Stomach (tissue), 8 donors: ENCODE measurements at regions not wholly inside any gene's neighbourhood (a gene's known extent, or its start where the extent isn't known, plus 50 kb on each side); places are given as distances from the start of the nearest gene placed in this dataset.

Experiments
- DNase-seq, 2 donors: peaks; one replicate each; pipeline versions ENCODE4 v3.0.0 to v3.0.0-alpha.2; 2013 to 2019
- H3K27ac ChIP-seq, 5 donors: fragments of 200-600 bp in 4 of 5; sonication (generic) in 4 of 5; one replicate each; pipeline ENCODE4 v1.5.1; 2013 to 2019; ENCODE audit warnings: mild to moderate bottlenecking in 1 of 5, moderate library complexity in 1 of 5
- H3K27me3 ChIP-seq, 3 donors: fragments of 200-600 bp; sonication (generic); one replicate each; pipeline ENCODE4 v1.5.1; 2017 to 2019; ENCODE audit warnings: mixed run types in 1 of 3
- H3K36me3 ChIP-seq, 4 donors: fragments of 200-600 bp; sonication (generic); 1 replicate in 3 of 4; 2 replicates in 1 of 4; pipeline ENCODE4 v1.5.1; 2016 to 2019
- H3K4me1 ChIP-seq, 4 donors: fragments of 200-600 bp; sonication (generic); one replicate each; pipeline ENCODE4 v1.5.1; 2016 to 2019
- H3K4me3 ChIP-seq, 4 donors: fragments of 200-600 bp; sonication (generic) in 3 of 4; one replicate each; pipeline ENCODE4 v1.5.1; 2016 to 2019; ENCODE audit warnings: mild to moderate bottlenecking in 1 of 4
- H3K9me3 ChIP-seq, 4 donors: fragments of 200-600 bp; sonication (generic); one replicate each; pipeline ENCODE4 v1.5.1; 2016 to 2019
- CTCF ChIP-seq, 7 experiments: fragments of 450-650 bp in 4 of 7; fragments of 200-600 bp in 3 of 7; sonication (generic) in 3 of 7; IDR thresholded peaks; one replicate each; pipeline ENCODE4 v1.5.1; 2016 to 2019; ENCODE audit warnings: antibody characterized with exemption in 7 of 7, control low read depth in 2 of 7, mild to moderate bottlenecking in 1 of 7
- EP300 ChIP-seq: sonication (generic); formaldehyde crosslinking; IDR thresholded peaks from one replicate; pipeline ENCODE4 v1.6.1; 2017; ENCODE audit warnings: antibody characterized with exemption
- POLR2A ChIP-seq, 4 donors: fragments of 450-650 bp; IDR thresholded peaks; one replicate each; pipeline ENCODE4 v1.6.1; 2016; ENCODE audit warnings: antibody characterized with exemption in 4 of 4, control low read depth in 2 of 4, mild to moderate bottlenecking in 1 of 4, moderate library complexity in 1 of 4
- POLR2AphosphoS5 ChIP-seq, 3 donors: sonication (generic); formaldehyde crosslinking; IDR thresholded peaks; one replicate each; pipeline ENCODE4 v1.6.1; 2016; ENCODE audit warnings: antibody characterized with exemption in 3 of 3
- WGBS, 5 donors: extraction: QIAGEN DNeasy Blood & Tissue Kit in 3 of 5; methylation state at CpG; one replicate each; pipeline versions ENCODE4 v1.1.5 to v1.1.7; 2013 to 2018; 5-methylcytosine and 5-hydroxymethylcytosine counted together
- intact Hi-C: fragments of 100-400 bp; cut with DNase I; formaldehyde crosslinking; loops from one replicate; pipeline ENCODE4 v1.15.1; 2023; ENCODE audit warnings: low total_unique reads
- donor health status: healthy with polysubstance abuse.
- donor health status: Bipolar disorder and iron deficiency.
- donor health status: healthy.

GRCh38 chr6:170134471-170135440, 156.1 kb downstream of the DLL1 start:
- no peak overlapping the region for H3K4me3 ChIP-seq
- TF ChIP-seq POLR2AphosphoS5 (IDR thresholded peaks at IDR 0.05) (no peak), CTCF (IDR thresholded peaks at IDR 0.05) (no peak), POLR2A (IDR thresholded peaks at IDR 0.05) (no peak), EP300 (no peak)
- H3K4me1 ChIP-seq: peaks cover 13 to 28% (median 19%) of the 10 kb centered on the region in 4 donors
- intact Hi-C loops: no loop called here
- H3K27me3 ChIP-seq: no peaks in the 10 kb centered on the region
- H3K27ac ChIP-seq: peak overlapping the region in 4 of 5 donors; percentile 30 to 56 (median 45)
- no peaks in the 10 kb centered on the region for H3K9me3 ChIP-seq
- H3K36me3 ChIP-seq: no peaks in the 10 kb centered on the region
- DNase-seq: no peak
- WGBS, 5 donors: 80 to 87% (median 83%) methylated on average over 31 of the region's 31 CpGs

- H3K36me3 ChIP-seq: no peaks in the 10 kb centered on the region
- 22 to 52% (median 35%) methylated on average over 17 of the region's 17 CpGs for WGBS, 5 donors
- H3K27me3 ChIP-seq: no peaks in the 10 kb centered on the region
- TF ChIP-seq CTCF (IDR thresholded peaks at IDR 0.05) (no peak), POLR2A (IDR thresholded peaks at IDR 0.05) (no peak), EP300 (no peak), POLR2AphosphoS5 (IDR thresholded peaks at IDR 0.05) (no peak)
- peak; percentile 70 to 75 for DNase-seq
- H3K27ac ChIP-seq: peak overlapping the region in 4 of 5 donors; percentile 30 to 56 (median 45)
- H3K4me3 ChIP-seq: peak overlapping the region in 1 of 4 donors; percentile 4
- intact Hi-C loops: no loop called here
- H3K4me1 ChIP-seq: peaks cover 17 to 34% (median 26%) of the 10 kb centered on the region in 4 donors
- H3K9me3 ChIP-seq: no peaks in the 10 kb centered on the region
Measured at GRCh38 chr6:170134031-170134470, 156.8 kb downstream of the DLL1 start.

- DNase-seq: peak in 1 of 2 donors; percentile 17
- H3K4me3 ChIP-seq: no peak overlapping the region
- H3K4me1 ChIP-seq: peaks cover 17 to 34% (median 28%) of the 10 kb centered on the region in 4 donors
- H3K36me3 ChIP-seq: no peaks in the 10 kb centered on the region
- no peak overlapping the region for H3K27ac ChIP-seq
- 88 to 94% (median 93%) methylated on average over 9 to 10 of the region's 10 CpGs for WGBS, 5 donors
- H3K9me3 ChIP-seq: no peaks in the 10 kb centered on the region
- no peaks in the 10 kb centered on the region for H3K27me3 ChIP-seq
- intact Hi-C loops: no loop called here
- TF ChIP-seq CTCF (IDR thresholded peaks at IDR 0.05) (no peak), EP300 (no peak), POLR2AphosphoS5 (IDR thresholded peaks at IDR 0.05) (no peak), POLR2A (IDR thresholded peaks at IDR 0.05) (no peak)
Measured at GRCh38 chr6:170132561-170132991, 158.3 kb downstream of the DLL1 start.

- peak in 1 of 2 donors; percentile 24 for DNase-seq
- H3K36me3 ChIP-seq: no peaks in the 10 kb centered on the region
- intact Hi-C loops: no loop called here
- TF ChIP-seq POLR2AphosphoS5 (IDR thresholded peaks at IDR 0.05) (no peak), CTCF (IDR thresholded peaks at IDR 0.05) (no peak), POLR2A (IDR thresholded peaks at IDR 0.05) (no peak), EP300 (no peak)
- no peak overlapping the region for H3K27ac ChIP-seq
- peaks cover 17 to 34% (median 28%) of the 10 kb centered on the region in 4 donors for H3K4me1 ChIP-seq
- no peak overlapping the region for H3K4me3 ChIP-seq
- no peaks in the 10 kb centered on the region for H3K27me3 ChIP-seq
- no peaks in the 10 kb centered on the region for H3K9me3 ChIP-seq
- 73 to 93% (median 76%) methylated on average over 11 of the region's 11 CpGs for WGBS, 5 donors
Measured at GRCh38 chr6:170132011-170132521, 158.8 kb downstream of the DLL1 start.
